Fibroblast of villous mesenchyme (primary cell): ENCODE measurements at regions not wholly inside any gene's neighbourhood (a gene's known extent, or its start where the extent isn't known, plus 50 kb on each side); places are given as distances from the start of the nearest gene placed in this dataset.

Experiments used
- DNase-seq: peaks from one replicate; pipeline ENCODE4 v3.0.0-alpha.2; 2010; ENCODE audit warnings: low read depth
- H3K4me3 ChIP-seq: 2 replicates; pipeline ENCODE4 v1.5.1; 2011; ENCODE audit warnings: low read depth, mild to moderate bottlenecking, low read length
- CTCF ChIP-seq: IDR thresholded peaks from 2 replicates; pipeline ENCODE4 v1.5.1; 2012; ENCODE audit warnings: low read depth, mild to moderate bottlenecking, low read length; ENCODE audit not compliant: insufficient read depth

DNA sequence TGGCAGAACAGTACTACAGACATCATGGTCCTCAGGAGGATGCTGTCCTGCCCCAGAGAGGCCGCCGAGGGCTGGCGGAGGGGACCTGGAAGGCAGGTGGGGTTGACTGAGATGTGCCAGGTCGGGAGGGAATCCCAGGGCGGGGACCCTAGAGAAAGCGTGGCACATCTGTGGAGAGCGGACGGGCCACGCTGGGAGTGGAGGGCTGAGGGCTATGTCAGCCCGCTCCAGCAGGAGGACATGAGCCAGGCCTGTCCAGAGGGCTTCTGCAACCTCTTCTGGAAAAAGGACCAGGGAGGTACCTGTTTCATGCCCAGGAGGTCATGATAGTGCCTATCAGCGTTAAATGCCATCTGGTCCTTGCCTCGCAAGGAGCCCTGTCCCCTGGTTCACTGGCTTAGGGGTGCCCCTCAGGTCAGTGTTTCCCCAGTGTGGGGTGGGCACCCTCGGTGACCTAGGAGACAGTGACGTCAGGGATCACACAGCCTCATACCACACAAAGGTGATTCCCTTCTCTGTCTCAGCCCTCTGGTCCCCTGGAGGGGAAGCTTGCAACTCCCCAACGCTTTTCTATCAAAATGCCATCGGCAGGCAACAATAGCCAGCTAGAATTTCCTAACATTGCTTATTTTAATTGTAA, 103.6 kb upstream of the IER5L start:
- no peak overlapping the region for H3K4me3 ChIP-seq
- TF ChIP-seq CTCF, result no peak
- DNase-seq, result no peak

- no peak for TF ChIP-seq CTCF
- no peak for DNase-seq
- no peak overlapping the region for H3K4me3 ChIP-seq
These were observed 102.7 kb upstream of the IER5L start for GRCh38 chr9:129280623-129281271.

DNA sequence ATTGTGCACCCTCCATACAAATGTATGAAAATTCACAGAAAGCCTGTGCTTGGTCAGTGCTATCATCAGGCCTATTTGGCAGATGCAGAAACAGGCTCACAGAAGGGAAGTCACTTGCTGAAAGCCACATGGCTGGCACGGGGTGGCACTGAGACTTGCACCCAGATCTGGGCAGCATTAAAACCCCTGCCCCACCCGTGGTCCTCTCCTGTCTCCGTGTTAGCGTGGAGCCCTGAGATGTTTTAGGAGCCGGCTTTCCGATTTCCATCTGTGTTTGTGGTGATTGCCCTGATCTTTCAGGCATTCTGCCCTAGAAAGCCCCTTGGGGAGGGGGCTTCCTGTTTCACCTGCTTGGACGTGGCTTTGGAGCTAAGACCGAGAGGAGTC, 102.2 kb upstream of the IER5L start:
- no peak for TF ChIP-seq CTCF
- H3K4me3 ChIP-seq, result no peak overlapping the region
- no peak for DNase-seq

DNA sequence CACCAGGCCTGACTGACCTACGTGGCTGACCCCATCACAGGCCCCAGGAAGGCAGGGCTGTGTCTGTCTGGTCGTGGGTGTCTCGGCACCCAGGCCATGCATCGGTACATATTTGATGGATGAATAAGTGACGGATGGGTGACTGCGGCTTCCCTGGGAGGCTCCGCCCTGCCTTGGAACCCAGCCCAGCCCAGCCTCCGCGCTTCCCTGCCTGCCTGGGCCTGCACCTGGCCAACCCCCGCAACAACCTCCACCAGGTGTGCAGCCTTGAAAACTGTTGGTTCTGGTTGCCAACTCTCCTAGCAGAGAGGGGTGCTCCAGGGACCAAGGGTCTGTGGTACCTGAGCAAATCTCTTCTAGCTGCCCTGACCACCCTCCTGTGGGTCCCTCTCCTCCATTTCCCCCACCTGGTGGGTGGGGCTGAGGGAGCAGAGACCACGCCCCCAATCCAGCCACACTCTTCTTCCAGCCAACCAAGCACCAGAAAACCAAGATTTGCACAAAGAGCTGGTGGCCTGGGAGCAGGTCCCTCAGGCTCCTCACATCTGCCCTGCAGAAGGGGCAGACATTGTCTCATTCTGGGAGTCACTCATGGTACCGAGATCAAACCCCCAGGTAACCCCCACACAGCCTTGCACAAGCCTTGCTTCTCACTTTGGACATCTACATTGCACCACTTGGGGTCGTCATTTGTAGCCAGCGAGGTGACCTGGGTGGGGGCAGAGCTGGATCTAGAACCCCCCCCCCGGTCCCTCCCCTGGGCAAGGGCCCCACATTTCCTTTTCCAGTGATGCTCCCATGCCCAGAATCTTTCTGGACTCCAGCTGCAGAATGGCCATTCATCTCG, 100.6 kb upstream of the IER5L start:
- DNase-seq, result no peak
- no peak for TF ChIP-seq CTCF
- no peak overlapping the region for H3K4me3 ChIP-seq

GRCh38 chr9:129276486-129277230, 98.6 kb upstream of the IER5L start:
- DNase-seq, result no peak

More at GRCh38 chr9:129276486-129277230, 98.6 kb upstream of the IER5L start:
- no peak overlapping the region for H3K4me3 ChIP-seq
- TF ChIP-seq CTCF, result no peak
